HG03460 (cell line): ENCODE measurements at regions not wholly inside any gene's neighbourhood (a gene's known extent, or its start where the extent isn't known, plus 50 kb on each side); places are given as distances from the start of the nearest gene placed in this dataset.

Experiments used
- ATAC-seq: cut with Tn5 transposase; IDR thresholded peaks from one replicate; pipeline ENCODE4 v1.9.1; 2021; ENCODE audit not compliant: unreplicated experiment

DNA sequence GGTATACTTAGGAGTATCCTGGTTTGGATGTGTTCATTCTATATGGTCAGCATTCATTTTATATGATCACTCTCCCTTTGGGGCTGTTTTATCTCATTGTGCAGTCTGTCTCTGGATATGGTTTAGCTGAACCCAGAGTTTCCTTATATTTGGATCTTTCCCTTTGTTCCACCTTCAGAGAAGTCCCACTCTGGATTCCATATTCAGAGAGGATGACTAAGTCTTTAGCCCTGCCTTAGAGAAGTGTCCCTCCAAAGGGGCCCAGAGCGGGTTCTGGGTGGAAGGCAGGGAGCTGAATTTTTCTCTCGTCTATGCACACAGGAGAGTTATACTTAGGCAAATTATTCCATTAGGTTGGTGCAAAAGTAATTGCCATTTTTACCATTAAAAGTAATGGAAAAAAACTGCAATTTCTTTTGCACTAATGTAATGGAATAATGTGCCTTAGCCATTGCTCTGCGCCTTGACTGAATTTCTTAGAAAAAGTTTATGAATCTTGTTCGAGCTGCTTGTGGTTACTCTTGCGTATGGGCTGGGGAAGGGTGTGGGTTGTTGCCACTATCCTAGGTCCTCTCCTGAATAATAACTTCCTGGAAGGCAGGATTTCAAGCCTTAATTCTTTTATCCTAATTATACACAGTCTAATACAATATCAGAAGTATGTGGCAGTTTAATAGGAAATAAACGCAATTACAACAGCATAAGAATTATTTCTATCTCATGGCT is 74.2 kb upstream of the MTPN start:
- no peak for ATAC-seq

DNA sequence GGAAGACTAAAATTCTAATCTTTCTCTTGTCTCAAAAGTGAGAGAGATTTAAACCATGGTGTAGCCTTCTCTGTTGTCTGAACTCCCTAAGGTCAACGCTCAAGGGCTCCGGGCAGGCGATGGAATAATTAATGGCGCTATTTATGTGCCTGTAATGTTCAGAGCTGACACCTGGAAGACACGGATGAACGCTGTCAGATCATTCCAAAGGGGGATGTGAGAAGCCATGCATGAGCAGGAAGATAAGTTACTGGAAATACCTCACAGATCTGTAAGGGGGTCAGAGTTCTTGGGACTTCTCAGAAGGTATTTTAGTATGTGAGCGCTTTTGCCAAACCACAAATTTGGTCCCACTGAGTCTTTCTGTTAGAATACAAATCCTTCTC is 73.3 kb upstream of the MTPN start:
- no peak for ATAC-seq

DNA sequence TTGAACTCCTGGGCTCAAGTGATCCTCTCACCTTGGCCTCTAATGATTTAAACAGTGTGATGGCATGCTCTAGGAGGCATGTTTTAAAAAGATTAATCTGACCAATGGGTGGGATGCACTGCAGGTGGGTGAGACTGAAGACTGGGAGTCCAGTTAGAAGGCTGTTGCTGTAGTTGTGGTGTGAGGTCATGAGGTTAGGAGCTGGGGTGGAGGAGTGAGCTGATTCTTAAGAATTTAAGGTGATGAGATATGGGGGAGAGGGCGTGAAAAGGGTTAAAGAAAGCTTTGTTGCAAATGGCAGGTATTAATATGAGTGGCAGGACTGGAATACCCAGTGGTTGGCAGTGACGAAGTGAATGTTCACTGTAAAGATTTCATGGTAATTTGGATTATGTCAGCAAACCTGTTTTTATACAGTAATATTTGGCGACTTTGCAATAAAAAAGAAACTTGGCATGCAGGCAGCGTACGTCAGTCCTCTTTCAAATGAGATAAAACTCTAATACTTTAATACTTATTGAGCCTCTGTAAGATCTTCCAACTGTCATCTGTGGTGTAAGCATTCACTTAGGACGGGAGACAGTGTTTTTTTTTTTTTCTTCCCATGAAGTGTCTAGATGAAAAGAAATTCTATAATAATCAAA is 72.8 kb upstream of the MTPN start:
- no peak for ATAC-seq

DNA sequence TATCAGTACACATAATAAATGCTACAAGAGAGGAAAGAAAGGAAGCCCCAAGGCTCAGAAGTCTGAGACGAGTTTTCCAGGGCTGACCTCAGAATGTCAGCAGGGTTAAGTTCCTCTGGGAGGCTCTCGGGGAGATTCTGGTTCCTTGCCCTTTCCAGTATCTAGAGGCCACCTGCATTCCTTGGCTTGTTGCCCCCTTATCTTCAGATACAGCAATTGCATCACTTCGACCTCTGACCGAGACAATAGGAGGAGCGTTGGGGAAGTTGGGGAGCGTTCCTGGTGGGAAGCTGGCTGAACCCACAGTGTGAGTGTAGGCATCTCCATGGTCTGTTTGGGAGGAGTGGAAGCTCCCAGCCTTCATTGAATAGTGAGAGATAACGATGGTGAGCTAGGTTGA is 72.0 kb upstream of the MTPN start:
- no peak for ATAC-seq

GRCh38 chr7:136046548-136046947 is 69.4 kb upstream of the MTPN start:
- no peak for ATAC-seq

DNA sequence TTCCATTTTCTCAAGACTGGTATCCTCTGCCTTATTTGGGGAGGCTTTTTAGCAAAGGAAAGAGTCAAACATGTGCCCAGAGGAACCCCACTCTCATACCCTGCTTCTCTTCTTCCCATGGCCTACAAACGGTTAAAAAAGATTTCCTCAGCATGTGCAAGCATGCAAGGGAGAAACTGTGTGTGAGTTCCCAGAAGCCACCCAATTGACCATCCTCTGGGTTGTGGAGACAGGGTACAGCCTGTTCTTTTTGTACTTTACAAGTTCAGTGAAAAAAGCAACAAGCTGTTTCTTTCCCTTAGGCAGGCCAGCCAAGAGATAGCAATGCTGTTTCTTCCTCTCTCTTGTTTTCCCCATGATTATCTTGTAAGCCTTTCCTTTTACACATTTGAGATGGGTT is 68.8 kb upstream of the MTPN start:
- no peak for ATAC-seq

DNA sequence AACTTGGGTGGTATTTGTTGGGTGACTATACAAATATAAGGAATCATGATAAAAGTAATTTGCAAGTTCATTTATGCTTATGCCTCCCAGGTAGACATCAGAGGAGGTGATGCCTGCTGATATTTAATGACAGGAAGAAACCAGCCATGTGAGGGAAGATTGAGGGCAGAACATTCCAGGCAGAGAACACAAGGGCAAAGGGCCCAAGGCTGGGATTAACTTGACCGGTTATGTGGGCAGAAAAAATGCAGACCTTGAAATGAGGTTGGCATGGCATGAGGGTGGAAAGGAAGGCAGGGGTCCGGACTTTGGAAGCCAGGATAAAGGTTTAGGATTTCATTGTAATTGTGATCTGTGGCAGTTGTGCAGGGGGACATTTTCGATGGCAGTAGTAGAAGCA is 68.0 kb upstream of the MTPN start:
- ATAC-seq, result no peak

GRCh38 chr7:136039577-136040345 is 62.6 kb upstream of the MTPN start:
- ATAC-seq, result no peak

GRCh38 chr7:136036336-136036735 is 59.2 kb upstream of the MTPN start:
- ATAC-seq, result no peak

DNA sequence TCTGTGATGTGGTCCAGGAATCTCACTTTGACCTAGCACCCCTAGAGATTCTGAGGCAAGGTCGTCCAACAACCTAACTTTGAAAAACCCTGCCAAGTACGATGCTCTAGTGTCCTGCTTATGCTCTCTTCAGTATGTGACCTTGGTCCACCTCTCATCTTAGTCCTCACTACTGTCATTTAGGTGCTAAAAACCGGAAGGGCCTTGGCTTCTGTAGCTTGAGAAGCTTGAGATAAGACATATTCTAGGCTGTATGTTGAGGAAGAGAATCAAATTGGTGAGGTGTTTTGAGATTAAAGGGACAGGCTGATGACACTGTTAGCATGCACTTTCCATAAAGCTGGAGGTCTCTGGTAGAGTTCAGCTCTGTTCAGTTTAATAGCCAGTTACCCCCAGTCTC is 57.0 kb upstream of the MTPN start:
- ATAC-seq, result no peak

DNA sequence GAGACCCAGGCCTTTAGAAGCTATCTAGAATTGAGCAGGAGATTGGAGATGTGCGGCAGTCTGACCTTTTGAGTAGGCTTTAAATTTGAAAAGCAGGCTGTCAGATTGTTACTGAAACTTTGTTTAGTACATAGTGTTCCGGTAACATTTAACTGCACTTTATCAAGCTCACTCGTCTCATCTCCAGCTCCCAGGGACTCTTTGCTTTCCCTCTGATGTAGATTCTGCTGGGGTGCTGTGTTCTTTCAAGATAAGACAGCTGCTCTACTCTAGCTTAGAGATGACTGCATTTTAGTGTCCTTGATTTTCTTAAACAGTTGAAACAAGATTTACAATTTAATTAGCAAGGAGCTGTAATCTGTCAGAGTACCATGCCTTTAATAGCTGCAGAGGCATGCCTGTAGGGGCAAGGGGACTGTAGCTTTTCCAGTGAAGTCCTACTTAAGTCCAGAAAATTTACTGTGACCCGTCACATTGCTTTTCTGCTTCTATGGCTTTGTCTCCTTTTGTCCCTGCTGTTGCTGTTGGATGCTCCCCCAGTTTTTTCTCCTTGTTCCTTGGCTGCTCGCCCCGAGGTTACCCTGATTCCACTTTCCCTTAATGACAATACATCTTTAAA is 56.4 kb upstream of the MTPN start:
- ATAC-seq, result no peak

GRCh38 chr7:136030867-136031318 is 53.7 kb upstream of the MTPN start:
- ATAC-seq, result peak; percentile 88

- ATAC-seq, result no peak
These were observed 53.2 kb upstream of the MTPN start for GRCh38 chr7:136030330-136030729.

DNA sequence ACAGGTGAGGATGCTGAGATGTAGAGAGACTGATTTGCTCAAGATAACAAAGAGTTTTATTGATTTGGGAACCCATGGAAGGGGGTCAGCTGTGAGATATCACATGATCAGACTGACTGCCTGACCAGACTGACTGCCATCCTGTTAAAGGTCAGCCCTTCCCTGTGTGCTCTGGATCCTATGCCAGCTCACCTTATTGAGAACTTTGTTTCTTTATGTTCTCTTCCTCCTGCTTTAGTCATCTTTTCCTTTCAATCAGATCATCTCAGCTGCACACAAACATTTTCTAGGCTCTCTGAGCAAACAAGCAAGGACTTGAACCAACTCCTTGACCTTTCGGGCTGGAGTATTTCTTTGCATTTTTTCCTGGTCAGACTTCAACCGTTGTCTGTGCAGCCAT is 50.0 kb upstream of the MTPN start:
- ATAC-seq, result no peak
